A673 (cell line): ENCODE measurements at regions not wholly inside any gene's neighbourhood (a gene's known extent, or its start where the extent isn't known, plus 50 kb on each side); places are given as distances from the start of the nearest gene placed in this dataset.

Experiments used
- BruUV-seq: library from RNA; stranded (reverse); fragments of 400-500 nt; replicated peaks from 2 replicates; lab custom pipeline; 2021; lab: Mats Ljungman, UMichigan
- CTCF ChIA-PET: fragments of 300-600 bp; sonication (Branson Sonifier 250); formaldehyde crosslinking; loops from one replicate; lab custom pipeline; 2022; ENCODE audit warnings: antibody characterized with exemption; lab: Charles Lee
- POLR2A ChIA-PET: fragments of 300-600 bp; sonication (Branson Sonifier 250); formaldehyde crosslinking; loops from one replicate; lab custom pipeline; 2022; ENCODE audit warnings: antibody characterized with exemption; ENCODE audit not compliant: low non-redundant PET; lab: Charles Lee
- DNase-seq: peaks from one replicate; pipeline ENCODE4 v3.0.0-alpha.2; 2015; ENCODE audit warnings: low spot score
- H3K27ac ChIP-seq: fragments of 200-600 bp; sonication (generic); 2 replicates; pipeline ENCODE4 v1.5.1; 2016; ENCODE audit warnings: mixed run types, low read depth, mild to moderate bottlenecking, mixed read lengths, antibody characterized with exemption, low read length; ENCODE audit not compliant: poor library complexity, severe bottlenecking
- H3K27me3 ChIP-seq: fragments of 200-600 bp; sonication (generic); replicated peaks from 2 replicates; pipeline ENCODE4 v1.6.1; 2017; ENCODE audit warnings: mixed run types, low read depth, mild to moderate bottlenecking, mixed read lengths, antibody characterized with exemption, low read length; ENCODE audit not compliant: insufficient read depth, poor library complexity
- H3K36me3 ChIP-seq: fragments of 200-600 bp; sonication (generic); 2 replicates; pipeline ENCODE4 v1.6.1; 2016; ENCODE audit warnings: mixed run types, mild to moderate bottlenecking, mixed read lengths, antibody characterized with exemption, low read length; ENCODE audit not compliant: insufficient read depth, poor library complexity, severe bottlenecking
- H3K4me1 ChIP-seq: fragments of 200-600 bp; sonication (generic); 2 replicates; pipeline ENCODE4 v1.6.1; 2017; ENCODE audit warnings: mixed run types, mild to moderate bottlenecking, mixed read lengths, antibody characterized with exemption, low read length; ENCODE audit not compliant: insufficient read depth, poor library complexity, severe bottlenecking
- H3K4me3 ChIP-seq: fragments of 200-600 bp; sonication (generic); 2 replicates; pipeline ENCODE4 v1.5.1; 2016; ENCODE audit warnings: low read depth, mixed run types, mild to moderate bottlenecking, mixed read lengths, low read length; ENCODE audit not compliant: poor library complexity, severe bottlenecking
- H3K9me3 ChIP-seq: fragments of 200-600 bp; sonication (generic); 2 replicates; pipeline ENCODE4 v1.6.1; 2016; ENCODE audit warnings: mixed run types, low read depth, mild to moderate bottlenecking, mixed read lengths, antibody characterized with exemption, low read length; ENCODE audit not compliant: poor library complexity, severe bottlenecking
- EZH2 ChIP-seq: fragments of 200-600 bp; sonication (generic); IDR thresholded peaks from 2 replicates; pipeline ENCODE4 v1.6.1; 2017; ENCODE audit warnings: borderline replicate concordance, low read depth, mild to moderate bottlenecking, mixed read lengths, antibody characterized with exemption, low read length; ENCODE audit not compliant: poor library complexity, severe bottlenecking
- intact Hi-C: fragments of 100-400 bp; cut with micrococcal nuclease; formaldehyde crosslinking; loops from one replicate; pipeline ENCODE4 v1.10.0; 2022; ENCODE audit not compliant: unreplicated experiment
- TF ChIP-seq, protein P1 (sequence below): fragments of 300-800, 200-600 bp; sonication (generic); conservative IDR thresholded peaks from 2 replicates; pipeline ENCODE4 v1.5.1; 2017; ENCODE audit warnings: low read depth, mild to moderate bottlenecking, antibody characterized with exemption, low read length, moderate library complexity, mixed read lengths

DNA sequence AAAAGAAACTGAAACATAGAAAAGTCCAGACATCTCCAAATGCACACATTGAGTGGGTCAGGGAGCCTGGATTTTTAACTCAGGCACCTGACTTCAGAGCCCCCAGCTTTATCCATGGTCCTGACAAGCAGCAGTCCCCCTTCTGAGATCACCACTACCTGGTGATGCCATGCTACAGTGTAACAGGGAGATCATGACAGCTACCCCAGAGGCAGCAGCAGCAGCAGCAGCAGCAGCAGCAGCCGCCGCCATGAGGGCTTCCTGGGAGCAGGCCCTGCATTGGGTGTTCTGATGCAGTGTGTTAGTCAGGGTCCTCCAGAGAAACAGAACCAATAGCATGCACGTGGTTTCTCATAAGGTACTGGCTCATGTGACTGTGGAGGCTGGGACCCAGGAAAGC is 198.6 kb upstream of the SALL1 start:
- no peak for DNase-seq
- H3K27ac ChIP-seq = no peak overlapping the region
- H3K36me3 ChIP-seq = no peaks in the 10 kb centered on the region
- TF ChIP-seq EZH2 = no peak
- TF ChIP-seq, protein P1, sequence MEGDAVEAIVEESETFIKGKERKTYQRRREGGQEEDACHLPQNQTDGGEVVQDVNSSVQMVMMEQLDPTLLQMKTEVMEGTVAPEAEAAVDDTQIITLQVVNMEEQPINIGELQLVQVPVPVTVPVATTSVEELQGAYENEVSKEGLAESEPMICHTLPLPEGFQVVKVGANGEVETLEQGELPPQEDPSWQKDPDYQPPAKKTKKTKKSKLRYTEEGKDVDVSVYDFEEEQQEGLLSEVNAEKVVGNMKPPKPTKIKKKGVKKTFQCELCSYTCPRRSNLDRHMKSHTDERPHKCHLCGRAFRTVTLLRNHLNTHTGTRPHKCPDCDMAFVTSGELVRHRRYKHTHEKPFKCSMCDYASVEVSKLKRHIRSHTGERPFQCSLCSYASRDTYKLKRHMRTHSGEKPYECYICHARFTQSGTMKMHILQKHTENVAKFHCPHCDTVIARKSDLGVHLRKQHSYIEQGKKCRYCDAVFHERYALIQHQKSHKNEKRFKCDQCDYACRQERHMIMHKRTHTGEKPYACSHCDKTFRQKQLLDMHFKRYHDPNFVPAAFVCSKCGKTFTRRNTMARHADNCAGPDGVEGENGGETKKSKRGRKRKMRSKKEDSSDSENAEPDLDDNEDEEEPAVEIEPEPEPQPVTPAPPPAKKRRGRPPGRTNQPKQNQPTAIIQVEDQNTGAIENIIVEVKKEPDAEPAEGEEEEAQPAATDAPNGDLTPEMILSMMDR = no peak
- no peaks in the 10 kb centered on the region for H3K4me1 ChIP-seq
- no peaks in the 10 kb centered on the region for H3K27me3 ChIP-seq
- H3K9me3 ChIP-seq = no peaks in the 10 kb centered on the region
- intact Hi-C loops = no loop called here
- no peak overlapping the region for H3K4me3 ChIP-seq
- BruUV-seq = no TSS peak
- CTCF ChIA-PET = no interaction called here
- POLR2A ChIA-PET = no interaction called here

DNA sequence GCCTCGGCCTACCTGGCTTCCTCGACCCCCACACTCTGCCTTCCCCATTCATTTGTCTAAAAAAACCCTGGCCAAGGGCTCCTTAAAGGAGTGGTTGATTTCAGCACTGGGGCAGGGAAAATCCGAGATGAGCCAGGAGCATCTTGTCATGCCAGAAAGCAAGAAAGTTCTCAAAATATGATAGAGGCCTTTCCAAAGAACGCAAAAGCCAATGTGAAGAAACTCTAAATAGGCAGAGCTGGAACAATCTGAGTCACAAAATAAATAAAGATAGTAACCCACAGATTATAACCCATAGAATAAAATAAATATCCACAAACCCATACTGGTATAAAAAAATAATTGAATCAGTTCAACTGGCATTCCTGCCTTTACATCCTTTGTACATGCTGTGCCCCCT is 192.3 kb upstream of the SALL1 start:
- no peaks in the 10 kb centered on the region for H3K9me3 ChIP-seq
- H3K27ac ChIP-seq = no peak overlapping the region
- BruUV-seq = no TSS peak
- TF ChIP-seq, protein P1 = no peak
- no peak for TF ChIP-seq EZH2
- no peak overlapping the region for H3K4me3 ChIP-seq
- CTCF ChIA-PET = no interaction called here
- H3K4me1 ChIP-seq = no peaks in the 10 kb centered on the region
- POLR2A ChIA-PET = no interaction called here
- intact Hi-C loops = no loop called here
- DNase-seq = no peak
- H3K36me3 ChIP-seq = no peaks in the 10 kb centered on the region
- H3K27me3 ChIP-seq = no peaks in the 10 kb centered on the region

DNA sequence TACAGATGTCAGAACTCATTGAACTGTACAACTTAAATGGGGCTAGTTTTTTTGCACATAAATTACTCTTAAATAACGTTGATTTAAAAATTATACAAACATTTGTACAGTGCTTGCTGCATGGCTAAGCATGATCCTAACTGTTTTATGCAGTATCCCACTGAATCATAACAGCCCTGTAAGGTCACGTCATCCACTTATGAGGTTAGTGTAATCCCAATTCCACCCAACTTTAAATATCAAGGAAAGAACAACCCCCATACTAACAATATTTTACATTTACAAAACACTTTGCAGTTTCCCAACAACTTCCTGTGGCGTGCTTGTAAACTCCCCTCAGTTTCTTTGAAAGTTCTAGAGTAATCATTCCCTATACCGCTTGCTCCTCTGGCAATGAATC is 190.1 kb upstream of the SALL1 start:
- Histone ChIP-seq H3K36me3 (no peaks in the 10 kb centered on the region), H3K27me3 (no peaks in the 10 kb centered on the region), H3K27ac (no peak overlapping the region), H3K4me3 (no peak overlapping the region), H3K4me1 (no peaks in the 10 kb centered on the region), H3K9me3 (no peaks in the 10 kb centered on the region)
- ChIA-PET CTCF (no interaction called here), POLR2A (no interaction called here)
- no TSS peak for BruUV-seq
- intact Hi-C loops = no loop called here
- DNase-seq = no peak
- TF ChIP-seq, protein P1 = no peak
- TF ChIP-seq EZH2 = no peak
